HG03457 (cell line): ENCODE measurements at regions not wholly inside any gene's neighbourhood (a gene's known extent, or its start where the extent isn't known, plus 50 kb on each side); places are given as distances from the start of the nearest gene placed in this dataset.
"Not testable (repeated sequence)": the region's sequence is repeated elsewhere in the genome, so short reads cannot be mapped to it uniquely, and the experiment has no call there.

ENCODE experiments used
- ATAC-seq: cut with Tn5 transposase; IDR thresholded peaks from one replicate; pipeline ENCODE4 v1.9.1; 2021; ENCODE audit warnings: moderate number of reproducible peaks; ENCODE audit not compliant: unreplicated experiment

- ATAC-seq = no peak
These were observed 122.0 kb downstream of the CT47B1 start for GRCh38 chrX:120753413-120754251.

DNA sequence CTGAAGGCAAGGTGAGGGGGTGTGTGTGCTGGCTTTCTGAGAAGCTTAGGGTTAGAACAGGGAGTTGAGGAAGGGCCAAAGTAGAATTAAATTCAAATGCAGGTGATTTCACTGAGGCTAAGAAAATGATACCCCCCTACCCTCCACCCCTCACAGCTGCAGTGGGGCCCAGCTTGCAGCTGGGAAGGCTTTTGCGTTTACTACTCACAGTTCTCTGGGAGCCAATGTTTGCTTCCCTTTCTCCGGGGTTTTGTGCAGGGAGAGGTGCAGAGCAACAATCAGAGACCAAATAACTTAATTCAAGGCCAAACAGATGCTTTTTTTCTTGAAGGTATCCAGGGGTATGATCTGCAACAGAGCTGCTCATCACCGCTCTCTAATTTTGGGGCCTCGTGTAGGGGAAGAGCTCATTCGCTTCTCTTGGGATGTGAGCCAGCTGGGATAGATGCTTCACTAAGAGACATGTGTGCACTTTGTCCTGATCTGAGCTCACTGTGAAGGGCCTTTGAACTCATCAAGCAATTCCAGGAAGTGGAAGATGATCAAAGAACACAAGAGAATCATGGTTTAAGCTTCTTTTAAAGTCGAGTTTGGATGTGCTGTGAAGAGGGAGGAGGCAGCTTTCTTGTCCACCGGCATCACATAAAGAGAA is 122.7 kb upstream of the C1GALT1C1 start:
- no peak for ATAC-seq

GRCh38 chrX:120751683-120752082 is 121.8 kb upstream of the C1GALT1C1 start:
- no peak for ATAC-seq

GRCh38 chrX:120750381-120750780 is 120.5 kb upstream of the C1GALT1C1 start:
- no peak for ATAC-seq

DNA sequence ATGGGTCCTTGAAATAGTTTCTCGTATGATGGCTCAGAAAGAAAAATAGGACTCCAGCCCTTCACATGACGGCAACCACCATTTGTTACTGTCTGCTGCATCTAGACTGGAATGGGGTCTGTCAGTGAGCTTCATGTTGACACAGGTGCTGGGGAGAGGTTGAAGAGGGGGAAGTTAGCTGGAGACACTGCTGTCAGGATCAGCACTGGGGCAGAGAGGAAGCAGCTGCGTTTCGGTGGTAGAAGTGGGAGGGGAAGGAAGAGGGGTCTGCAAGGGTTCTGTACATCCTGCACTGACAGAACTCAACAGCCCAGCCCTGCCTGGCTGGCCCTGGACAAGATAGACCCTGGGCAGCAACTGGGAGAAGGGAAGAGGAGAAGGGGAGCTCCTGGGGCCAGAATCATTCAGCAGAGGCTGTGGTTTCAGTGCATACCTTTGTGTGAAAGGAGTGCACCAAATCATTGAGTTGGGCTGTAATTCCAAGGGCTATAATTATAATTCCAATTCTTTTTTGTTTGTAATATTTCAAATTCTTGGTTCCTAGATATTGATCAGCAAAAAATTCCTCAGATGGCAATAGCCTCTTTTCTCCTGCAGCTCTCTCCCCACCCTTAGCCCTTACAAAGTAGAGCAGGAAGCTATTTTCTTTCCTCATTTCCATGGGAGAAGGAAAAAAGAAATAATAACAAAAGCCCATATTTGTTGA is 119.4 kb upstream of the C1GALT1C1 start:
- ATAC-seq = peak; percentile 75

GRCh38 chrX:120746153-120746552 is 116.3 kb upstream of the C1GALT1C1 start:
- ATAC-seq = no peak

DNA sequence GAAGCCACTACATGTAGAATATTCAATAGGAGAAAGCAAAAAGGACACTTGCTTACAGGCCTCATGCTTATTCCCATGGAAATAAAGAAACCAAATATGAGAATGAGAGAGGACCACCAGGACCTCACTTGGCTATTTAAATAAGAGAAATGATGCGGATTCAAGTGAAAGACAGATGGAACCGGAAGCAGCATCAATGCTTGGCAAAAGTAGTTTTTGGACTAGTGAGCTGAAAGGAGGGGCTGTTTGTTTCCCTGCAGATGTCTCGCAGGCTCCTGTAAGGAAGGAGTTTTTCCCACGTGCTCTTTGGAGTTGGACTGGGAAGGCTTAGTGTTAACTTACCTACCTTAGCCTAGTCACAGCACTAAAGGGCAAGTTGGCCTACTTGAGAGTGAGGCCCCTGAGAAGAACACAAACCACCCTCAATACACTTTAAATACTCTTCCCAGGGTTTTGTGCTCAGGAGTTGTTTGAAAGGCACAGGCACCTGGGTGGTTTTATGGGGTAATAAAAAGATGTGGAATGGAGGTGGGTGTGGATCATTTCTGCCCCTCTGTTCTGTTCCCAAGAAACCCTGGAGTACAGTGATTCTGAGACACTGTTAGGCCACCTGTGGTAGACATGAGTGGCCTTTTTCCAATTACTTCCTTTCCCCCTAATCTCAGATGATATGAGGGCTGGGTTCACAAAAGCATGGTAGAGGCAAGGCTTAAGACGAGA is 113.3 kb upstream of the C1GALT1C1 start:
- no peak for ATAC-seq

DNA sequence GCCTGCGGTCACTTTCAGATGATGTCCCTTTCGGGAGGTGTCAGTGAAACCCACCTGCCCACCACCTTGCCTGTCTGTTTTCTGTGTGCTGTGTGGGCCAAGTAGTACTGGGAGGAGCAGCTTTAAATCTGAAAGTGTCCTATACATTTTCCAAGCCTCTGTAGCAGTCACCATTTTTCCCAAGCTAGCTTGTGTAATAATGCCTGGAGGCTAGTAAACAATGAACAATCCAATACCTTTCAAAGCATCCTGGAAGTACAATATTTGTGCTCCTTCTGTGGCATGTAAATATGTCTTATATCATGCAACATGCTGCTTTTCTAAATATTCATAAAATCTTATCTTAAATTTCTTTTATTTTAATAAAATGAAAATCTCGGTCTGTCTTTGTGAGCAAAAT is 111.6 kb upstream of the C1GALT1C1 start:
- ATAC-seq = no peak

DNA sequence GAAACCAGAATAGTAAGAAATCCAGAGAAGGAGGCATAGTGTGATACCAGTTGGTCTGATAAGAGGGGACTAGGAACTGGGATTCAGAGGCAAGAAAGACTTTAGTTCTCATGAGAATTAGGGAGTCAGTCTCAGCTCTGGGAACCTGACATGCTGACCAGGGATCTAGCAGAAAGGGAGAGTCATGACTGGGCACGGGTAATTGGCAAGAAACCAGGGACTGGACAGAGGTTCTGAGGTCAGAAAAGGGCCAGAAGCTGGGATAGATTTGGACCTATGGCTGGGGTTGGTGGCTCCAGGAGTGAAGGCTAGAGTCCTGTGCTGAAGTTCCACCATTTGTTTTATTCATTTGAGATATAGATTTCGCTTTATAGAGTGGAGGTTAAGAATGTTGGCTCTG is 110.2 kb upstream of the C1GALT1C1 start:
- no peak for ATAC-seq

GRCh38 chrX:120739300-120739699 is 109.4 kb upstream of the C1GALT1C1 start:
- no peak for ATAC-seq

DNA sequence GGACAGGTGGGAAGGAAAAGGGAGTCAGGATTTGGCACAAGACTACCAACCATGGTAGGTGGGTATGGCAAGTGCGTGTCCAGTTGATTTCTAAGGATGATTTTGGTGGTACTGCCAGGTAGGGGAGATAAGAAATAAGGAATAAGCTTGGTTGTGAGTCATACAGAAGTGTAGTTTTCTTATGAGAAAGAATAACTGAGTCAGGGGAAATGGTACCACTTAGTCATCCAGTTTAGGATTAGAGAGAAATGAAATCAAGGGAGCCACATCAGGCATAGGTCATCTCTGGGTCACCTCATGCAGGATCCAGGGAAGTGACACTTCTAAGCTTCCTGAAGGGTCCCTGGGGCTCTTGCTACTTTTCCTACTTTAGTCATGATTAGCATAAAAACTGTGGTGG is 107.1 kb upstream of the C1GALT1C1 start:
- ATAC-seq = no peak

DNA sequence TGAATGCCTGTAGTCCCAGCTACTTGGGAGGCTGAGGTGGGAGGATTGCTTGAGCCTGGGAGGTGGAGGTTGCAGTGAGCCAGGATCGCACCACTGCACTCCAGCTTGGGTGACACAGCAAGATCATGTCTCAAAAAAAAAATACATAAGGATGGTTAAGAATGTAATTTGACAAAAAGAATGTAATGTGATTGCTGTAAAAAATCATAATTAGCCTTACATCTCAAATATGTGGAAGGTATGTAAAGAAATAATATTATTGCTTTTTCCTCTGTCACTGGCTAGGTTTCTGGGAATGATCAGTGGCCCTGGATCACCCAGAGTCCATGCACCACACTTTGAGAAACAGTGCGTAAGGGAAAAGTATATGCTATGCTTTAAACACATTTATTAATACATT is 106.1 kb upstream of the C1GALT1C1 start:
- ATAC-seq = no peak

- ATAC-seq = no peak
These were observed 103.0 kb upstream of the C1GALT1C1 start for GRCh38 chrX:120732879-120733278.

DNA sequence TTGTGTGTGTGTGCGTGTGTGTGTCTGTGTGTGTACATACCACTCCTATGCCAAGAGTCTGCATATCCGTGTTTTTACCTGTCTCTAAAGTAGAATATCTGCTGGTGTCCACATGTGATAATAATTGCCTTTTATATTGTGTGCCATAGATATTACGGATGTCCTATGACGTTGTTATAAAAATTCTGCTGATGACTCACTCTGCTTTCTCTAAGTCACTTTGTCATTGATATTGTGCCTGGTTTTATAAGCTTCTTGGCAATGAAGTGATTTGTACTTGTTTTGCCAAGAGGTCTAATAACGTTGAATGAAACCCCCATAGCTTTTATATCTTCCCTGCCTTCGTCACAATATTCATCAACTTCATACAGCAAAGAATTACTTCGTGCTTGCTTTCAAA is 102.6 kb upstream of the C1GALT1C1 start:
- ATAC-seq = no peak

GRCh38 chrX:120731386-120731785 is 101.5 kb upstream of the C1GALT1C1 start:
- no peak for ATAC-seq

GRCh38 chrX:120729506-120730255 is 99.8 kb upstream of the C1GALT1C1 start:
- not testable (repeated sequence) for ATAC-seq

DNA sequence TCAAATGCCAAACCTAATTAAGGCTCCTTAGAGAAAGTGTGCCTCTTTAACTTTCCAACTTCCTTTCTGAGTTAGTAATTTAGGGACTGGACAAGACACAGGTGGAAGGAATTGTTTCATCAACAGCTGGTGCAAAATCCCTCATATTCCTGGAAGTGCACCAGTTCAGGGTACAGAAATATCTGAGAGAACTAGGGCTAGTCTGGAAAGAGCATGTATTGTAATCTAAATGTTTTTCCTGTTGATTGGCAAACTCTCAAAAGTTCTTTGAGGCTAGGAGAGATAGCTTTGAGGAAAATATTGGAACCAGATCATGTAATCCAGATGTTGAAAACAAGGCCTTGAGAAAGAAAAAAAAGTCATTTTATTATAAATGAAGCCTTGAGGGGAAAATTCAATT is 98.1 kb upstream of the C1GALT1C1 start:
- ATAC-seq = no peak

- no peak for ATAC-seq
These were observed 97.6 kb upstream of the C1GALT1C1 start for GRCh38 chrX:120727452-120727851.

DNA sequence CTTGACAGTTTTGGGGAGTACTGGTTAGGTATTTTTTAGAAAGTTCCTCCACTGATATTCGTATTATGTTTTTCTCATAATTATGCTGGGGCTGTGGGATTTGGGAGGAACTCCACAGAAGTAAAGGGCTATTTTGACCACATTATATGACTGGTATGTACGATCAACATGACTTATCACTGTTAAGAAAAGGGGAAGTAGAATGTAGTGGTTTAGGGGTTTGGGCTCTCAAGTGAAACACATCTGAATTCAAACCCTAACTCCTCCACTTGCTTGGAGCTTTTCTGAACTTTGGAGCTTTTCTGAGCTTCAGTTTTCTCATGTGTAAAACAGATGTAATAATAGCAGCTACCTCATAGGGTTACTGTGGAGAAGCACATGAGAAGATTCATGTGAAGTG is 96.4 kb upstream of the C1GALT1C1 start:
- peak; percentile 99 for ATAC-seq

- no peak for ATAC-seq
These were observed 96.0 kb upstream of the C1GALT1C1 start for GRCh38 chrX:120725874-120726273.
